HepG2 (cell line): ENCODE measurements at regions not wholly inside any gene's neighbourhood (a gene's known extent, or its start where the extent isn't known, plus 50 kb on each side); places are given as distances from the start of the nearest gene placed in this dataset.

Experiments used
- BRCA1 ChIP-seq: sonication (generic); formaldehyde crosslinking; IDR thresholded peaks from 2 replicates; pipeline ENCODE4 v1.4.0; 2020; ENCODE audit warnings: missing genetic modification reagents
- CTCF ChIP-seq: sonication (generic); formaldehyde crosslinking; IDR thresholded peaks from 2 replicates; pipeline ENCODE4 v1.5.0; 2020; ENCODE audit warnings: mild to moderate bottlenecking, missing genetic modification reagents, moderate library complexity
- E2F1 ChIP-seq: sonication (generic); formaldehyde crosslinking; IDR thresholded peaks from 2 replicates; pipeline ENCODE4 v1.5.0; 2020; ENCODE audit warnings: missing genetic modification reagents
- ESRRA ChIP-seq: sonication (generic); formaldehyde crosslinking; IDR thresholded peaks from 2 replicates; pipeline ENCODE4 v1.5.1; 2020; ENCODE audit warnings: mild to moderate bottlenecking, low read depth, missing genetic modification reagents
- MXD1 ChIP-seq: sonication (generic); formaldehyde crosslinking; IDR thresholded peaks from 2 replicates; pipeline ENCODE4 v1.4.0; 2020; ENCODE audit warnings: mild to moderate bottlenecking, missing genetic modification reagents
- NFIC ChIP-seq: IDR thresholded peaks from 2 replicates; pipeline ENCODE4 v1.6.1; 2012; ENCODE audit warnings: mild to moderate bottlenecking, low read length, inconsistent platforms
- RARA ChIP-seq: IDR thresholded peaks from 2 replicates; pipeline ENCODE4 v1.6.1; 2016; ENCODE audit warnings: missing genetic modification reagents, missing compliant biosample characterization
- STAT6 ChIP-seq: sonication (generic); formaldehyde crosslinking; IDR thresholded peaks from 2 replicates; pipeline ENCODE4 v1.4.0; 2020; ENCODE audit warnings: missing genetic modification reagents, mild to moderate bottlenecking, borderline replicate concordance
- TEAD3 ChIP-seq: optimal IDR thresholded peaks from 2 replicates; pipeline ENCODE3; 2016; ENCODE audit warnings: borderline replicate concordance
- ZNF274 ChIP-seq: sonication (generic); formaldehyde crosslinking; IDR thresholded peaks from 2 replicates; pipeline ENCODE4 v1.5.1; 2020; ENCODE audit warnings: mild to moderate bottlenecking, missing genetic modification reagents
- ZNF547 ChIP-seq: sonication (generic); formaldehyde crosslinking; IDR thresholded peaks from 2 replicates; pipeline ENCODE4 v1.5.1; 2020; ENCODE audit warnings: mild to moderate bottlenecking, missing genetic modification reagents
- TF ChIP-seq, protein P1 (sequence below): sonication (generic); formaldehyde crosslinking; IDR thresholded peaks from 2 replicates; pipeline ENCODE4 v1.5.1; 2020; ENCODE audit warnings: mild to moderate bottlenecking, missing genetic modification reagents, moderate library complexity
- TF ChIP-seq, protein P2 (sequence below): sonication (generic); formaldehyde crosslinking; IDR thresholded peaks from 2 replicates; pipeline ENCODE4 v1.8.1; 2023; ENCODE audit warnings: mild to moderate bottlenecking, missing genetic modification reagents

DNA sequence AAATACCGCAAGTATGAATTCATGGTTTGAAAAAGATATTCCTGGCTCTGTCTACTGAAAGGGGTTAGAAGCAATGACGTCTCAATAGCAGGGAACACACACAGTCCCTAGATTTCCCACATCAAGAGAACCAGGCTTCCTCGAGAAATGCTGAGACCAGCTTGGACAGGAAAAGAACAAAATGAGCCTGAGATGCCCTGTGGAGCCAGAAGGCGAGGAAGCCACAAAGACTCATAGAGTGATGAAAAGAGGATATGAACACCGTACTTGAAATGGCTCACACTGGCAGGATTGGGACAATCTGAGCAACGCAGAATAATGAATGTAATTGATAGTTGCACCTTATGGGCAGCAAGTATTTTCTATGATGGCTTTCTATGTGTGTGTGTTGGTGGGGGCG is 302.4 kb upstream of the ATP10A start:
- TF ChIP-seq, protein P1, sequence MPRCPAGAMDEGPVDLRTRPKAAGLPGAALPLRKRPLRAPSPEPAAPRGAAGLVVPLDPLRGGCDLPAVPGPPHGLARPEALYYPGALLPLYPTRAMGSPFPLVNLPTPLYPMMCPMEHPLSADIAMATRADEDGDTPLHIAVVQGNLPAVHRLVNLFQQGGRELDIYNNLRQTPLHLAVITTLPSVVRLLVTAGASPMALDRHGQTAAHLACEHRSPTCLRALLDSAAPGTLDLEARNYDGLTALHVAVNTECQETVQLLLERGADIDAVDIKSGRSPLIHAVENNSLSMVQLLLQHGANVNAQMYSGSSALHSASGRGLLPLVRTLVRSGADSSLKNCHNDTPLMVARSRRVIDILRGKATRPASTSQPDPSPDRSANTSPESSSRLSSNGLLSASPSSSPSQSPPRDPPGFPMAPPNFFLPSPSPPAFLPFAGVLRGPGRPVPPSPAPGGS = no peak
- TF ChIP-seq RARA (no peak), ZNF274 (CRISPR knock-in tag) (no peak), BRCA1 (no peak), STAT6 (no peak), ESRRA (CRISPR knock-in tag) (no peak), CTCF (CRISPR knock-in tag) (no peak), ZNF547 (no peak), E2F1 (CRISPR knock-in tag) (no peak), NFIC (no peak), MXD1 (CRISPR knock-in tag) (no peak), TEAD3 (CRISPR knock-in tag) (no peak)
- TF ChIP-seq, protein P2, sequence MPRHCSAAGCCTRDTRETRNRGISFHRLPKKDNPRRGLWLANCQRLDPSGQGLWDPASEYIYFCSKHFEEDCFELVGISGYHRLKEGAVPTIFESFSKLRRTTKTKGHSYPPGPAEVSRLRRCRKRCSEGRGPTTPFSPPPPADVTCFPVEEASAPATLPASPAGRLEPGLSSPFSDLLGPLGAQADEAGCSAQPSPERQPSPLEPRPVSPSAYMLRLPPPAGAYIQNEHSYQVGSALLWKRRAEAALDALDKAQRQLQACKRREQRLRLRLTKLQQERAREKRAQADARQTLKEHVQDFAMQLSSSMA = no peak
